OCI-LY1 (cell line): ENCODE measurements at regions not wholly inside any gene's neighbourhood (a gene's known extent, or its start where the extent isn't known, plus 50 kb on each side); places are given as distances from the start of the nearest gene placed in this dataset.

ENCODE experiments used
- EZH2 ChIP-seq: fragments of 200-600 bp; sonication (generic), shearing (Covaris generic); IDR thresholded peaks from 2 replicates; pipeline ENCODE4 v1.8.0; 2017; ENCODE audit warnings: borderline replicate concordance, mixed run types, mild to moderate bottlenecking, antibody characterized with exemption, low read length, moderate library complexity, mixed read lengths
- TF ChIP-seq, protein P1 (sequence below): fragments of 200-600 bp; sonication (generic), shearing (Covaris generic); IDR thresholded peaks from 2 replicates; pipeline ENCODE4 v1.5.1; 2017; ENCODE audit warnings: mild to moderate bottlenecking, antibody characterized with exemption, low read length, moderate library complexity, mixed read lengths

GRCh38 chr14:106511006-106511799, 984.8 kb downstream of the TMEM121 start:
- TF ChIP-seq, protein P1, sequence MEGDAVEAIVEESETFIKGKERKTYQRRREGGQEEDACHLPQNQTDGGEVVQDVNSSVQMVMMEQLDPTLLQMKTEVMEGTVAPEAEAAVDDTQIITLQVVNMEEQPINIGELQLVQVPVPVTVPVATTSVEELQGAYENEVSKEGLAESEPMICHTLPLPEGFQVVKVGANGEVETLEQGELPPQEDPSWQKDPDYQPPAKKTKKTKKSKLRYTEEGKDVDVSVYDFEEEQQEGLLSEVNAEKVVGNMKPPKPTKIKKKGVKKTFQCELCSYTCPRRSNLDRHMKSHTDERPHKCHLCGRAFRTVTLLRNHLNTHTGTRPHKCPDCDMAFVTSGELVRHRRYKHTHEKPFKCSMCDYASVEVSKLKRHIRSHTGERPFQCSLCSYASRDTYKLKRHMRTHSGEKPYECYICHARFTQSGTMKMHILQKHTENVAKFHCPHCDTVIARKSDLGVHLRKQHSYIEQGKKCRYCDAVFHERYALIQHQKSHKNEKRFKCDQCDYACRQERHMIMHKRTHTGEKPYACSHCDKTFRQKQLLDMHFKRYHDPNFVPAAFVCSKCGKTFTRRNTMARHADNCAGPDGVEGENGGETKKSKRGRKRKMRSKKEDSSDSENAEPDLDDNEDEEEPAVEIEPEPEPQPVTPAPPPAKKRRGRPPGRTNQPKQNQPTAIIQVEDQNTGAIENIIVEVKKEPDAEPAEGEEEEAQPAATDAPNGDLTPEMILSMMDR = no peak
- no peak for TF ChIP-seq EZH2
